ENCODE measurements at regions not wholly inside any gene's neighbourhood (a gene's known extent, or its start where the extent isn't known, plus 50 kb on each side); places are given as distances from the start of the nearest gene placed in this dataset.

DNA sequence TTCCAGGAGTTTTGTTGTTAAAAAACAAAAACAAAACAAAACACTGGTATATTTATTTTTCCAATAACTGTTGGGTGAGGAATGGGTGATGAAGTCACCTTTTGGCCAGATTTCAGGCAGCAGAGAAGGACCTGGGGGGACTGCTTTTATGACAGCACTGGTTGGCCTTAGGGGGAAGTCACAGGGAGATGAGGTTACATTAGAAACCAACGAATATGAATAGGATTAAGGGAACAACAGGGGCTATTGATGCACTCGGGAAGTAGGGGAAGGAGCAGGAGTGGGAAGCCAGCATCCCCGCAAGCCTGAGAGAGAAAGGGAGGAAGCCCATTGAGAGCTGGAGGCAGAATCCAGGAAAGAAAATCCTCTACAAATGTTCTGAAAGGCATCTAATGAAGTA is 958.4 kb downstream of the TYW1 start:
- Histone ChIP-seq H3K36me3 (no peaks in the 10 kb centered on the region), H3K27ac (no peak overlapping the region), H4K20me1 (no peaks in the 10 kb centered on the region), H3K9ac (no peak overlapping the region), H3K4me2 (no peak overlapping the region), H3K4me3 (no peak overlapping the region), H3K4me1 (peaks cover 9 to 24% (median 18%) of the 10 kb centered on the region in 10 experiments), H3K27me3 (no peaks in the 10 kb centered on the region), H3K9me3 (replicated peaks in 1 of 11) (no peaks in the 10 kb centered on the region)
- no peak for TF ChIP-seq Cebpa-rat (IDR thresholded peaks at IDR 0.05)

DNA sequence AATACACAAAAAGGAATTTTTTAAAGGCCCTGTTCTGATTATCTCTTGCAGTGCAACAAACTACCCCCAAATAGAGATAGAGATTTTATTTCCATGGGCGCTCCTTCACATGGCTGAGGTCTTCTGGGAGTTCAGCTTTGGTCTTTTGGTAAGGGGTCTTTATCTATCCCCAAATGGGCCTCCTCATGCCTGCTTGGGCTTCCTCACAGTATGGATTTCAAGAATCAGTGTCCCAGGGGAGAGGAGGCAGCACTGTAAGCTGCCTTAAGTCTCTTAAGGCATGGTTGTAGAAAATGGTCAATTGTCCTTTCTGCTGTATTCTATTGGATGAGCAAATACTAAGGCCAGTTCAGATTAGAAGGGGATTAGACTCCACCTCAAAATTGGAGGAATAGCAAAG is 966.2 kb downstream of the TYW1 start:
- Histone ChIP-seq H3K4me3 (no peak overlapping the region), H3K27me3 (no peaks in the 10 kb centered on the region), H3K4me1 (no peaks in the 10 kb centered on the region), H3K27ac (no peak overlapping the region), H3K36me3 (no peaks in the 10 kb centered on the region), H4K20me1 (no peaks in the 10 kb centered on the region), H3K9ac (no peak overlapping the region), H3K4me2 (no peak overlapping the region), H3K9me3 (replicated peaks in 1 of 11) (peaks cover 0 to 14% (median 5%) of the 10 kb centered on the region in 11 experiments; a peak in 9 of 22 replicates)
- no peak for TF ChIP-seq Cebpa-rat (IDR thresholded peaks at IDR 0.05)

DNA sequence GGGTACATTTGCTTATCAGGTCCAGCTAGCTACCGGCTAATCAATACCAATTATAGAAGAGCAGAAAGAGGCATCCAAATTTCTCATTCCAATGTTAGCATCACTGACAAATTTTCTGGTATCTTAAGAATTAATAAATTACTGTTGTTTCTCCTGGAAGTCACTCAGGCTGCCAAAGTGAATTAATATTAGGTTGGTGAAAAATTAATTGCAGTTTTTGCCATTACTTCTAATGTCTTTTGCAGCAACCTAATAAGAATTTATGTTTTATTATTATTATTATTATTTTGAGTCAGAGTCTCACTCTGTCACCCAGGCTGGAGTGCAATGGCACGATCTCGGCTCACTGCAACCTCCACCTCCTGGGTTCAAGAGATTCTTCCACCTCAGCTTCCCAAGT is 979.9 kb downstream of the TYW1 start:
- no peaks in the 10 kb centered on the region for H3K27me3 ChIP-seq
- H3K4me3 ChIP-seq: no peak overlapping the region
- TF ChIP-seq Cebpa-rat (IDR thresholded peaks at IDR 0.05): no peak
- no peak overlapping the region for H3K4me2 ChIP-seq
- H3K27ac ChIP-seq: no peak overlapping the region
- H3K36me3 ChIP-seq: no peaks in the 10 kb centered on the region
- no peak overlapping the region for H3K9ac ChIP-seq
- no peaks in the 10 kb centered on the region for H3K9me3 ChIP-seq (replicated peaks in 1 of 11)
- no peaks in the 10 kb centered on the region for H3K4me1 ChIP-seq
- H4K20me1 ChIP-seq: no peaks in the 10 kb centered on the region

DNA sequence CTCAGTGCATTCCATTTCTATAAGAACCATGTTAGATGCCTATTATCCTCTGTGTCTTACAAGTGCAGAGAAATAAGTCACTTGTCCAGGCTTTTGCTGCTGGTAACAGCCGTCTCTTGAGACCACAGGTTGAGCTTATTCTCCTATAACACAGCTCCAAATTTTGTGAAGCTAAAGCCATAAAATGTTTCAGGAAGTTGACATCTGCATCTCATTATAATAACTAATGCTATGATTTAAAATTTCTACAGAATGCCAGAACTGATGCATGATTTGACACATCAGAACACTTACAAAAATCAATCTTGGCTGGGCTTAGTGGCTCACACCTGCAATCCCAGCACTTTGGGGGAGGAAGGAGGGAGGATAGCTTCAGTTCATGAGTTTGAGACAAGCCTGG is 986.9 kb downstream of the TYW1 start:
- no peak for TF ChIP-seq Cebpa-rat (IDR thresholded peaks at IDR 0.05)
- Histone ChIP-seq H3K9me3 (replicated peaks in 1 of 11) (no peaks in the 10 kb centered on the region), H3K4me3 (no peak overlapping the region), H3K27me3 (no peaks in the 10 kb centered on the region), H3K4me2 (no peak overlapping the region), H3K27ac (no peak overlapping the region), H3K4me1 (no peaks in the 10 kb centered on the region), H3K36me3 (no peaks in the 10 kb centered on the region), H3K9ac (no peak overlapping the region), H4K20me1 (no peaks in the 10 kb centered on the region)

DNA sequence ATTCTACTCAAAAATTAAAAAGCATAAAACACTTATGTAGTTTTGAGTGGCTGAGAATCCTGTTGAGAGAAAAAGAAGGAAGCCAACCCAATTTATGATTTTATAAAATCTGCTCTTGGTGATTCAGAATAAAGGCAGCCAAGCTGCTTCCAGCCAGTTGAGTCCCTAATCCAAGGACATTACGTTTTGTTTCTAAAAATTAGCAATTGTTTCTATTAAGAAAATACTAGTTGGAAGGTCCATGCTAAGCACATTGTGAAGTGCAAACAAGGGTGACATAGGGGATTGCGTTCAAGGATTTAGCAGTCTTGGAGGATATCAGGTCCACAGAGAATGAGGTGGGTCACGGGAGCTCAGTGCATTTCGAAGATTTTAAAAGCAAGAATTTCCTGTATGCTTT is 987.7 kb downstream of the TYW1 start:
- Histone ChIP-seq H3K9ac (no peak overlapping the region), H3K27ac (no peak overlapping the region)
- no peak for TF ChIP-seq Cebpa-rat (IDR thresholded peaks at IDR 0.05)

DNA sequence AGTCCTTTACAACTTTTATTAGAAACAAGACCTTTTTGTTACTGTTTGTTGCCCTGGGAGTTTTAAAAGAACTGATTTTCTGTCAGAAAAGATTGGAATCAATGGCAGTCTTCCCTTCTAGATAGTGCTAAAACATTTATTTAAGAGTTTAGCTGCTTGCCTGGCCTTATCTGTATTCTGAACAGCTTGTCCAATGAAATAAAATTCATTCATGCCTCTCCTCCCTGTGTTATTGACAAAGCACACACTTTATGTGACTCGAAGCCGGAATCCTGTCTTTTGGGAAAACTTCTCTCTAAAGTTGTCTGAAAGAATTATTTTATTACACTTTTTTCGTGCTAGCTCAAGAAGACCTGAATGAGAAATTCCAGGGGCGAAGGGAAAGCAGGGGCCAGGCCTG is 992.5 kb downstream of the TYW1 start:
- no peaks in the 10 kb centered on the region for H3K36me3 ChIP-seq
- no peak overlapping the region for H3K4me3 ChIP-seq
- H3K4me2 ChIP-seq: no peak overlapping the region
- no peak overlapping the region for H3K9ac ChIP-seq
- H4K20me1 ChIP-seq: no peaks in the 10 kb centered on the region
- no peak overlapping the region for H3K27ac ChIP-seq
- H3K9me3 ChIP-seq (replicated peaks in 1 of 11): no peaks in the 10 kb centered on the region
- no peaks in the 10 kb centered on the region for H3K27me3 ChIP-seq
- no peak for TF ChIP-seq Cebpa-rat (IDR thresholded peaks at IDR 0.05)
- peaks cover 0 to 10% (median 0%) of the 10 kb centered on the region in 10 experiments; a peak in 2 of 20 replicates for H3K4me1 ChIP-seq

More for the DNA sequence above, 987.7 kb downstream of the TYW1 start:
- no peak overlapping the region for H3K4me3 ChIP-seq
- H3K4me2 ChIP-seq: no peak overlapping the region
- H3K9me3 ChIP-seq (replicated peaks in 1 of 11): no peaks in the 10 kb centered on the region
- H3K4me1 ChIP-seq: no peaks in the 10 kb centered on the region
- no peaks in the 10 kb centered on the region for H3K36me3 ChIP-seq
- H4K20me1 ChIP-seq: no peaks in the 10 kb centered on the region
- no peaks in the 10 kb centered on the region for H3K27me3 ChIP-seq

DNA sequence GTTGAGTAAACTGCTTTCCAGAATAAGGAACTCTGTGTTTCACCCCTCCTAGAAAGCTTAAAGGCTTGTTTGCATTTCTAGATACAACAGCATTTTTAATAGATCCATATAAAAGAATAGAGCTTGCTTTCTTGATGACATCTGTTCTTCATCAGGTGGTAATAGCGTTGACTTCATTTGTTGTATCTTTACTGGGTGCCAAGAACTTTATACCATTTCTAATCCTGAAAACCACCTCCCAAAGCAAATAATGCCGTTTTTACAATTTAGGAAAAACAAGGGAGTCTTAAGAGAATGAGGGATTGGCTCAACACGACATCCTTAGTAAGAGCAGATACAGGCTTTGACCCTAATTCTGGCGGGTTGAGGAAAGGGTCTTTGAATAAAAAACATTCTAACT is 993.4 kb downstream of the TYW1 start:
- Histone ChIP-seq H3K27me3 (no peaks in the 10 kb centered on the region), H3K9me3 (replicated peaks in 1 of 11) (no peaks in the 10 kb centered on the region), H3K9ac (no peak overlapping the region), H3K4me1 (peaks cover 0 to 10% (median 0%) of the 10 kb centered on the region in 10 experiments; a peak in 2 of 20 replicates), H3K4me2 (no peak overlapping the region), H4K20me1 (no peaks in the 10 kb centered on the region), H3K4me3 (no peak overlapping the region), H3K27ac (no peak overlapping the region), H3K36me3 (no peaks in the 10 kb centered on the region)
- TF ChIP-seq Cebpa-rat (IDR thresholded peaks at IDR 0.05): no peak

DNA sequence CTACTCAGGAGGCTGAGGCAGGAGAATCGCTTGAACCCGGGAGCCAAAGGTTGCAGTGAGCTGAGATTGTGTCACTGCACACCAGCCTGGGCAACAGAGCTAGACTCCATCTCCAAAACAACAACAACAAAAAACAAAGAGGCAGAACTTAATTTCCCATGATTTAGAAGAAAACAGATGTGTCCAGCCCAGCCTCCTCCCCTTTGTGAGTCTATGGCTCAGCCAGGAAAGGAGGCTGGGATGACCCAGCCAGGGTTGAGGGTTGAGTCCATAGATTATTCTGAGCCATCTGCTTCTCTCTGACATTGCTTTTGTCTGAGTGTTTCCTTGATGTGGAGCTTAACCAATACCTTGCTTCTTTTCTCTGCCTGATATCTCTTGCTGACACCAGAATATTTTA is 994.1 kb downstream of the TYW1 start:
- H3K36me3 ChIP-seq: no peaks in the 10 kb centered on the region
- H3K27ac ChIP-seq: no peak overlapping the region
- no peaks in the 10 kb centered on the region for H4K20me1 ChIP-seq
- no peak for TF ChIP-seq Cebpa-rat (IDR thresholded peaks at IDR 0.05)
- H3K4me3 ChIP-seq: no peak overlapping the region
- H3K4me2 ChIP-seq: no peak overlapping the region
- no peaks in the 10 kb centered on the region for H3K27me3 ChIP-seq
- H3K9me3 ChIP-seq (replicated peaks in 1 of 11): no peaks in the 10 kb centered on the region
- no peak overlapping the region for H3K9ac ChIP-seq
- peaks cover 0 to 10% (median 0%) of the 10 kb centered on the region in 10 experiments; a peak in 2 of 20 replicates for H3K4me1 ChIP-seq

DNA sequence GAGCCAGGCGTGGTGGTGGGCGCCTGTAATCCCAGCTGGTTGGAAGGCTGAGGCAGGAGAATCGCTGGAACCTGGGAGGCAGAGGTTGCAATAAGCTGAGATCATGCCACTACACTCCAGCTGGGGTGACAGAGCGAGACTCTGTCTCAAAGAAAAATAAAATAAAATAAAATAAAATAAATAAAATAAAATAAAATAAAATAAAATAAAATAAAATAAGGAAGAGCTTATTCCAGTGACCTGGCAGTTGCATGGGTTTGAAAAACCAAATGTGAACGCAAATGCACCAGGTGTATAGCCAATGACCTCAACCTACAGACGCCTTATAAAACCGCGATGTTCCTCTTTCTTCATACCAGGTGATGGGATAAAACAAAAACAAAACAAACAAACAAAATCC is 995.7 kb downstream of the TYW1 start:
- H3K4me2 ChIP-seq: no peak overlapping the region
- no peak for TF ChIP-seq Cebpa-rat (IDR thresholded peaks at IDR 0.05)
- H3K9me3 ChIP-seq (replicated peaks in 1 of 11): no peaks in the 10 kb centered on the region
- H3K27me3 ChIP-seq: no peaks in the 10 kb centered on the region
- no peaks in the 10 kb centered on the region for H3K36me3 ChIP-seq
- peaks cover 0 to 10% (median 0%) of the 10 kb centered on the region in 10 experiments; a peak in 2 of 20 replicates for H3K4me1 ChIP-seq
- H3K27ac ChIP-seq: no peak overlapping the region
- H4K20me1 ChIP-seq: no peaks in the 10 kb centered on the region
- H3K9ac ChIP-seq: no peak overlapping the region
- no peak overlapping the region for H3K4me3 ChIP-seq

DNA sequence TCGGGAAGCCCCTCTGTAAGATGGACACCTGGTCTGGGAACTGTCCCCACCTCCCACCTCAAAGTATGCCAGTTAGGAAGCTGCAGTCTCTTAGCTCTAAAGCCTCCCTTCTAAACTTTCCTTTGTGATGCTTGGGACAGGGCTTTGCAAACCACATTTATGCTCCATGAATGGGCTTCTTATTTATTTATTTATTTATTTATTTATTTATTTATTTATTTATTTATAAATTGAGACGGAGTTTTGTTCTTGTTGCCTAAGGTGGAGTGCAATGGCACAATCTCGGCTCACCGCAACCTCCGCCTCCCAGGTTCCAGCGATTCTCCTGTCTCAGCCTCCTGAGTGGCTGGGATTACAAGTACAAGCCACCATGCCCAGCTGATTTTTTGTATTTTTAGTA is 1009.4 kb downstream of the TYW1 start:
- H3K36me3 ChIP-seq: no peaks in the 10 kb centered on the region
- no peak overlapping the region for H3K9ac ChIP-seq
- no peak overlapping the region for H3K4me3 ChIP-seq
- H3K9me3 ChIP-seq (replicated peaks in 1 of 11): no peaks in the 10 kb centered on the region
- H3K27me3 ChIP-seq: no peaks in the 10 kb centered on the region
- H3K4me1 ChIP-seq: peaks cover 0 to 20% (median 0%) of the 10 kb centered on the region in 10 experiments; a peak in 7 of 20 replicates
- no peak overlapping the region for H3K27ac ChIP-seq
- TF ChIP-seq Cebpa-rat (IDR thresholded peaks at IDR 0.05): no peak
- H4K20me1 ChIP-seq: no peaks in the 10 kb centered on the region
- no peak overlapping the region for H3K4me2 ChIP-seq

All from BLaER1 treated with 17β-estradiol and CSF1 and Interleukin-3, amounts not matched to agents 10 nM and 100 nM (cell line).